Tibial nerve (tissue), 3 donors: ENCODE measurements at regions not wholly inside any gene's neighbourhood (a gene's known extent, or its start where the extent isn't known, plus 50 kb on each side); places are given as distances from the start of the nearest gene placed in this dataset.

ENCODE experiments used
- POLR2A ChIP-seq, 2 donors: fragments of 450-650 bp; IDR thresholded peaks; one replicate each; pipeline ENCODE4 v1.6.1; 2017; ENCODE audit warnings: antibody characterized with exemption in 2 of 2, mild to moderate bottlenecking in 2 of 2, moderate library complexity in 2 of 2
- TF ChIP-seq, protein P1 (sequence below), 5 experiments: fragments of 200-600 bp in 3 of 5; fragments of 450-650 bp in 2 of 5; sonication (generic) in 3 of 5; IDR thresholded peaks; one replicate each; pipeline ENCODE4 v1.5.1; 2016 to 2019; ENCODE audit warnings: antibody characterized with exemption in 5 of 5, mild to moderate bottlenecking in 3 of 5, moderate library complexity in 2 of 5

DNA sequence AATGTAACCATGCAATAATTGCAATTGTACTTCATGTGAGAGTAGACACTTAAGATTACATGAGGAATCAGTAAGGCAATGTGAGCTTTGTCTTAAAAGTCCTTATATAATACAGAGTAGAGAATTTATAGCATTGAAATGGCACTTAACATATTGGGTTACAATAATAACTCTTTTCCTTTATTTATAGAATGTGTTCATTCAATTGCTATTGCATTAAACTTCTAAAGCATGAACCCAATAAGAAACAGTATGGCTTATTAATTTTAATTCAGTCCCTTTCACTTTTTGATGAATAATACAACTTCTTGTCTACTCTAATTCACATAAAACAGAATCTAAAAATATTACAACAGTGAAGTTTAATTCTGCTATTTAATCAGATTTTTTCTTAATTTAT is 174.2 kb upstream of the PABPC4L start:
- TF ChIP-seq, protein P1, sequence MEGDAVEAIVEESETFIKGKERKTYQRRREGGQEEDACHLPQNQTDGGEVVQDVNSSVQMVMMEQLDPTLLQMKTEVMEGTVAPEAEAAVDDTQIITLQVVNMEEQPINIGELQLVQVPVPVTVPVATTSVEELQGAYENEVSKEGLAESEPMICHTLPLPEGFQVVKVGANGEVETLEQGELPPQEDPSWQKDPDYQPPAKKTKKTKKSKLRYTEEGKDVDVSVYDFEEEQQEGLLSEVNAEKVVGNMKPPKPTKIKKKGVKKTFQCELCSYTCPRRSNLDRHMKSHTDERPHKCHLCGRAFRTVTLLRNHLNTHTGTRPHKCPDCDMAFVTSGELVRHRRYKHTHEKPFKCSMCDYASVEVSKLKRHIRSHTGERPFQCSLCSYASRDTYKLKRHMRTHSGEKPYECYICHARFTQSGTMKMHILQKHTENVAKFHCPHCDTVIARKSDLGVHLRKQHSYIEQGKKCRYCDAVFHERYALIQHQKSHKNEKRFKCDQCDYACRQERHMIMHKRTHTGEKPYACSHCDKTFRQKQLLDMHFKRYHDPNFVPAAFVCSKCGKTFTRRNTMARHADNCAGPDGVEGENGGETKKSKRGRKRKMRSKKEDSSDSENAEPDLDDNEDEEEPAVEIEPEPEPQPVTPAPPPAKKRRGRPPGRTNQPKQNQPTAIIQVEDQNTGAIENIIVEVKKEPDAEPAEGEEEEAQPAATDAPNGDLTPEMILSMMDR (IDR thresholded peaks at IDR 0.05), result no peak
- TF ChIP-seq POLR2A (IDR thresholded peaks at IDR 0.05), result no peak
